ENCODE measurements at regions not wholly inside any gene's neighbourhood (a gene's known extent, or its start where the extent isn't known, plus 50 kb on each side); places are given as distances from the start of the nearest gene placed in this dataset.

GRCh38 chr7:109109558-109109957, 539.9 kb downstream of the DNAJB9 start:
- H3K9ac ChIP-seq: no peak overlapping the region
- H3K36me3 ChIP-seq (ENCODE audit: low read depth): no peaks in the 10 kb centered on the region
- no peaks in the 10 kb centered on the region for H3F3A ChIP-seq (ENCODE audit: insufficient read depth)
- H2AFZ ChIP-seq: no peak overlapping the region
- 24 to 48% methylated on average over 1 of the region's 1 CpG for WGBS, 2 experiments (ENCODE audit: low coverage in 1 of 2, low lambda C conversion rate in 2 of 2, missing lambda C conversion rate in 2 of 2)
- no peaks in the 10 kb centered on the region for H3K4me1 ChIP-seq (ENCODE audit: insufficient read depth)
- no peak overlapping the region for H3K4me3 ChIP-seq
- no peak for DNase-seq
- TF ChIP-seq EZH2phosphoT487 (IDR thresholded peaks at IDR 0.05; ENCODE audit: insufficient read depth, low read depth): no peak
- no peak for TF ChIP-seq EZH2 (IDR thresholded peaks at IDR 0.05; ENCODE audit: insufficient read depth, poor library complexity, severe bottlenecking)
- H3K27me3 ChIP-seq (replicated peaks; ENCODE audit: insufficient read depth): no peaks in the 10 kb centered on the region
- H4K20me1 ChIP-seq (ENCODE audit: insufficient read depth): no peaks in the 10 kb centered on the region
- no peak overlapping the region for H3K27ac ChIP-seq
- no peaks in the 10 kb centered on the region for H3K9me3 ChIP-seq (ENCODE audit: low read depth)
- no peak overlapping the region for H3K4me2 ChIP-seq (ENCODE audit: unreplicated experiment)
- no peaks in the 10 kb centered on the region for H3K9me2 ChIP-seq (ENCODE audit: insufficient read depth)
- in situ Hi-C loops (cut with MboI): no loop called here
- H3K79me2 ChIP-seq (ENCODE audit: insufficient read depth): no peaks in the 10 kb centered on the region

DNA sequence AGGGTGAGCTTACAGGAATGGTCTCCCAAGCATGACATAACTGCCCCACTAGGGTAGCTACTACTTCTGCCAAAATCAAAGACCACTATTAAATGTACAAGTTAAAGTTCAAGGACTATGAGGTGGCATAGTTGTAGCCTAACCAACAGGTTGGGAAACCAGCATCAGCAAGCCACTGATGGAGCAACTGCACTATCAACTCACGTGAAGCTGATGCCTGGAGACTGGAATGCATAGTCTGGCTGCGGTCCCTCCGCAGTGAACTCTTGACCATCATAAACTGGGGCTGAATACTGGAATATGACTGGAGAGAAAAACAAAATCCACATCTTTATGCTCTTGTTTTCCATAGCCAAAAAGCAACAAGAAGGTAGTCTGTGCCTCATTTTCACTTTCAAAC, 541.4 kb downstream of the DNAJB9 start:
- Histone ChIP-seq H3K79me2 (ENCODE audit: insufficient read depth) (no peaks in the 10 kb centered on the region), H3K9ac (no peak overlapping the region), H2AFZ (no peak overlapping the region), H3K27me3 (replicated peaks; ENCODE audit: insufficient read depth) (no peaks in the 10 kb centered on the region), H4K20me1 (ENCODE audit: insufficient read depth) (no peaks in the 10 kb centered on the region), H3K9me2 (ENCODE audit: insufficient read depth) (no peaks in the 10 kb centered on the region), H3F3A (ENCODE audit: insufficient read depth) (no peaks in the 10 kb centered on the region), H3K27ac (no peak overlapping the region), H3K9me3 (ENCODE audit: low read depth) (no peaks in the 10 kb centered on the region), H3K4me1 (ENCODE audit: insufficient read depth) (no peaks in the 10 kb centered on the region), H3K4me3 (no peak overlapping the region), H3K36me3 (ENCODE audit: low read depth) (no peaks in the 10 kb centered on the region), H3K4me2 (ENCODE audit: unreplicated experiment) (no peak overlapping the region)
- 46 to 47% methylated on average over 3 of the region's 3 CpGs for WGBS, 2 experiments (ENCODE audit: low coverage in 1 of 2, low lambda C conversion rate in 2 of 2, missing lambda C conversion rate in 2 of 2)
- DNase-seq: no peak
- TF ChIP-seq EZH2 (IDR thresholded peaks at IDR 0.05; ENCODE audit: insufficient read depth, poor library complexity, severe bottlenecking): no peak
- no peak for TF ChIP-seq EZH2phosphoT487 (IDR thresholded peaks at IDR 0.05; ENCODE audit: insufficient read depth, low read depth)
- in situ Hi-C loops (cut with MboI): no loop called here

DNA sequence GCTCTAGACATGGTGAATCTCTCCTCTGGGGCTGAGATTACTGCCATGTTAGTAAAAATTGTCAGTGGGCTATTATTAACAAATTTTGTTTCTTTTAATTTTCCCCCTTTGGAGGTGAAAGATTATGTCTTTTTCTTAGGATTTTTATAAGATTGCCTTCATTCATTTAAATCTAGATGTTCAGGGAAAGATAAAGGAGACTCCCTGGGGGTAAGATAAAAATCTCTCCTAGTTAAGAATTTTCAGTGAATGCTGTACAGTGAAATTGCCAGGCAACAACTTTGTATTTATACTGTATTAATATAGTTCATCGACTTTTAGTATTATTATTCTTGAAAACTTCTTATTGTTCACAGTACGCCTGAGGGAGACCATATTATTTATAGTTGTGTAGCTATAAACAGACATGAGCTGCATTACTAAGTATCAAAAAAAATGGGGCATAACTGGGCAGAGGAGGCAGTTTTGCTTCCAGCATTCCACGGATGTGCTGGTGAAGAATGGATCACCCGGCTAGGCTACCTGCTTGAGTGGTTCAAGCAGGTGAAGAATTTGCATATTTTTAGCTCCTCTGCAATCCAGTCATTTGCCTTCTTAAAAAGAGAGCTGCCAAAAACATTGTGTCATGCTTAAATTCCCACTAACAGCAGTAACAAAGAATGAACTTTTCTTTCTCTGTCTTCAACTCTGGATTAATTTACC, 552.1 kb downstream of the DNAJB9 start:
- no peaks in the 10 kb centered on the region for H3K9me2 ChIP-seq (ENCODE audit: insufficient read depth)
- H3K4me3 ChIP-seq: no peak overlapping the region
- H4K20me1 ChIP-seq (ENCODE audit: insufficient read depth): no peaks in the 10 kb centered on the region
- no peak overlapping the region for H2AFZ ChIP-seq
- H3K27me3 ChIP-seq (replicated peaks; ENCODE audit: insufficient read depth): no peaks in the 10 kb centered on the region
- no peak overlapping the region for H3K27ac ChIP-seq
- no peak for DNase-seq
- no peaks in the 10 kb centered on the region for H3K79me2 ChIP-seq (ENCODE audit: insufficient read depth)
- H3F3A ChIP-seq (ENCODE audit: insufficient read depth): no peaks in the 10 kb centered on the region
- in situ Hi-C loops (cut with MboI): no loop called here
- no peaks in the 10 kb centered on the region for H3K4me1 ChIP-seq (ENCODE audit: insufficient read depth)
- no peaks in the 10 kb centered on the region for H3K9me3 ChIP-seq (ENCODE audit: low read depth)
- H3K9ac ChIP-seq: no peak overlapping the region
- H3K36me3 ChIP-seq (ENCODE audit: low read depth): no peaks in the 10 kb centered on the region
- no peak for TF ChIP-seq EZH2phosphoT487 (IDR thresholded peaks at IDR 0.05; ENCODE audit: insufficient read depth, low read depth)
- no peak for TF ChIP-seq EZH2 (IDR thresholded peaks at IDR 0.05; ENCODE audit: insufficient read depth, poor library complexity, severe bottlenecking)
- no peak overlapping the region for H3K4me2 ChIP-seq (ENCODE audit: unreplicated experiment)
- 1 to 3% methylated on average over 4 of the region's 4 CpGs for WGBS, 2 experiments (ENCODE audit: low coverage in 1 of 2, low lambda C conversion rate in 2 of 2, missing lambda C conversion rate in 2 of 2)

GRCh38 chr7:109125001-109125400, 555.3 kb downstream of the DNAJB9 start:
- Histone ChIP-seq H3K27me3 (replicated peaks; ENCODE audit: insufficient read depth) (no peaks in the 10 kb centered on the region), H3K4me2 (ENCODE audit: unreplicated experiment) (no peak overlapping the region), H3K27ac (no peak overlapping the region), H3K4me3 (no peak overlapping the region), H3K4me1 (ENCODE audit: insufficient read depth) (no peaks in the 10 kb centered on the region), H3K9ac (no peak overlapping the region), H3K36me3 (ENCODE audit: low read depth) (no peaks in the 10 kb centered on the region), H3K9me3 (ENCODE audit: low read depth) (no peaks in the 10 kb centered on the region), H2AFZ (no peak overlapping the region), H3F3A (ENCODE audit: insufficient read depth) (no peaks in the 10 kb centered on the region), H3K79me2 (ENCODE audit: insufficient read depth) (no peaks in the 10 kb centered on the region), H4K20me1 (ENCODE audit: insufficient read depth) (no peaks in the 10 kb centered on the region), H3K9me2 (ENCODE audit: insufficient read depth) (no peaks in the 10 kb centered on the region)
- DNase-seq: no peak
- WGBS, 2 experiments (ENCODE audit: low coverage in 1 of 2, low lambda C conversion rate in 2 of 2, missing lambda C conversion rate in 2 of 2): 29 to 33% methylated on average over 3 of the region's 3 CpGs
- no peak for TF ChIP-seq EZH2 (IDR thresholded peaks at IDR 0.05; ENCODE audit: insufficient read depth, poor library complexity, severe bottlenecking)
- TF ChIP-seq EZH2phosphoT487 (IDR thresholded peaks at IDR 0.05; ENCODE audit: insufficient read depth, low read depth): no peak
- in situ Hi-C loops (cut with MboI): no loop called here
